Transverse colon (tissue), 4 donors: ENCODE measurements at regions not wholly inside any gene's neighbourhood (a gene's known extent, or its start where the extent isn't known, plus 50 kb on each side); places are given as distances from the start of the nearest gene placed in this dataset.

Experiments
- DNase-seq: peaks from one replicate; pipeline ENCODE4 v3.0.0-alpha.2; 2019
- H3K27ac ChIP-seq, 4 donors: fragments of 200-600 bp; sonication (generic); 2 replicates each; pipeline ENCODE4 v1.5.1; 2016 to 2018; ENCODE audit warnings: inconsistent platforms in 4 of 4
- H3K27me3 ChIP-seq: fragments of 200-600 bp; sonication (generic); 2 replicates; pipeline ENCODE4 v1.5.1; 2017; ENCODE audit warnings: inconsistent platforms
- H3K36me3 ChIP-seq, 4 donors: fragments of 200-600 bp; sonication (generic); 2 replicates each; pipeline ENCODE4 v1.5.1; 2017 to 2019; ENCODE audit warnings: inconsistent platforms in 4 of 4
- H3K4me1 ChIP-seq, 4 donors: fragments of 200-600 bp; sonication (generic); 2 replicates each; pipeline ENCODE4 v1.5.1; 2017 to 2020; ENCODE audit warnings: inconsistent platforms in 4 of 4
- H3K4me3 ChIP-seq, 4 donors: fragments of 200-600 bp; sonication (generic); 1 replicate in 1 of 4; 2 replicates in 3 of 4; pipeline versions ENCODE4 v1.5.1 to v1.6.1; 2017 to 2019; ENCODE audit warnings: inconsistent platforms in 4 of 4
- H3K9me3 ChIP-seq, 2 donors: fragments of 200-600 bp; sonication (generic); 2 replicates each; pipeline ENCODE4 v1.5.1; 2017 to 2019; ENCODE audit warnings: inconsistent platforms in 2 of 2
- EP300 ChIP-seq: sonication (generic); formaldehyde crosslinking; IDR thresholded peaks from one replicate; pipeline ENCODE4 v1.6.1; 2017; ENCODE audit warnings: antibody characterized with exemption, low read depth
- POLR2A ChIP-seq: fragments of 450-650 bp; IDR thresholded peaks from one replicate; pipeline ENCODE4 v1.6.1; 2016; ENCODE audit warnings: antibody characterized with exemption, mild to moderate bottlenecking, moderate library complexity
- POLR2AphosphoS5 ChIP-seq, 3 donors: sonication (generic); formaldehyde crosslinking; IDR thresholded peaks; one replicate each; pipeline ENCODE4 v1.6.1; 2016; ENCODE audit warnings: antibody characterized with exemption in 3 of 3
- WGBS, 2 donors: methylation state at CpG; one replicate each; pipeline ENCODE4 v1.1.5; 2018; ENCODE audit warnings: low coverage in 1 of 2; 5-methylcytosine and 5-hydroxymethylcytosine counted together
- in situ Hi-C, 4 donors: fragments of 200-750 bp; cut with MboI; loops; one replicate each; pipeline versions ENCODE4 v1.15.0 to v1.15.1; 2017; ENCODE audit warnings: low sequenced_read_pairs in 3 of 4, low pct_ligation_motif_present in 1 of 4, low pct_unique_long_range_greater_than_20kb in 1 of 4
- intact Hi-C: fragments of 100-400 bp; cut with DNase I; formaldehyde crosslinking; loops from one replicate; pipeline ENCODE4 v1.15.1; 2023; ENCODE audit warnings: low total_unique reads
- TF ChIP-seq, protein P1 (sequence below), 5 experiments: fragments of 200-600 bp in 3 of 5; fragments of 450-650 bp in 2 of 5; sonication (generic) in 3 of 5; IDR thresholded peaks; 1 replicate in 2 of 5; 2 replicates in 3 of 5; pipeline ENCODE4 v1.5.1; 2016 to 2017; ENCODE audit warnings: antibody characterized with exemption in 5 of 5, inconsistent platforms in 3 of 5, mild to moderate bottlenecking in 2 of 5, moderate library complexity in 1 of 5

DNA sequence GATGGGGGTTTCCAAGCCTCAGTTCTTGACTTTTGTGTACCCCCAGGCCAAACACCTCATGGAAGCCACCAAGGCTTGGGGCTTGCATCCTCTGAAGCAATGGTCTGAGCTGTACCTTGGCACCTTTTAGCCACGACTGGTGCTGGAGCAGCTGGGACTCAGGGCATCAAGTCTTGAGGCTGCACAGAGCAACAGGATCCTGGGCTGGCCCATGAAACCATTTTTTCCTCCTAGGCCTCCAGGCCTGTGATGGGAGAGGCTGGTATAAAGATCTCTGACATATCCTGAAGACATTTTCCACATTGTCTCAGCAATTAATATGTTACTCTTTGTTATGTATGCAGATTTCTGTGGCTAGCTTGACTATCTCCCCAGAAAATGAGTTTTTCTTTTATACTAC lies 269.1 kb upstream of the TBX18 start:
- H3K27ac ChIP-seq: no peak overlapping the region
- intact Hi-C loops: no loop called here
- 8% methylated on average over 1 of the region's 1 CpG; no CpG with 5 or more reads in 1 of the 2 donors for WGBS, 2 donors
- TF ChIP-seq POLR2AphosphoS5 (IDR thresholded peaks at IDR 0.05): no peak
- TF ChIP-seq, protein P1, sequence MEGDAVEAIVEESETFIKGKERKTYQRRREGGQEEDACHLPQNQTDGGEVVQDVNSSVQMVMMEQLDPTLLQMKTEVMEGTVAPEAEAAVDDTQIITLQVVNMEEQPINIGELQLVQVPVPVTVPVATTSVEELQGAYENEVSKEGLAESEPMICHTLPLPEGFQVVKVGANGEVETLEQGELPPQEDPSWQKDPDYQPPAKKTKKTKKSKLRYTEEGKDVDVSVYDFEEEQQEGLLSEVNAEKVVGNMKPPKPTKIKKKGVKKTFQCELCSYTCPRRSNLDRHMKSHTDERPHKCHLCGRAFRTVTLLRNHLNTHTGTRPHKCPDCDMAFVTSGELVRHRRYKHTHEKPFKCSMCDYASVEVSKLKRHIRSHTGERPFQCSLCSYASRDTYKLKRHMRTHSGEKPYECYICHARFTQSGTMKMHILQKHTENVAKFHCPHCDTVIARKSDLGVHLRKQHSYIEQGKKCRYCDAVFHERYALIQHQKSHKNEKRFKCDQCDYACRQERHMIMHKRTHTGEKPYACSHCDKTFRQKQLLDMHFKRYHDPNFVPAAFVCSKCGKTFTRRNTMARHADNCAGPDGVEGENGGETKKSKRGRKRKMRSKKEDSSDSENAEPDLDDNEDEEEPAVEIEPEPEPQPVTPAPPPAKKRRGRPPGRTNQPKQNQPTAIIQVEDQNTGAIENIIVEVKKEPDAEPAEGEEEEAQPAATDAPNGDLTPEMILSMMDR (IDR thresholded peaks at IDR 0.05): no peak
- TF ChIP-seq EP300: no peak
- TF ChIP-seq POLR2A: no peak
- H3K27me3 ChIP-seq: no peaks in the 10 kb centered on the region
- no peak overlapping the region for H3K4me3 ChIP-seq
- peaks cover 0 to 4% of the 10 kb centered on the region in 2 donors for H3K9me3 ChIP-seq
- no peaks in the 10 kb centered on the region for H3K4me1 ChIP-seq
- H3K36me3 ChIP-seq: no peaks in the 10 kb centered on the region
- DNase-seq: no peak
- in situ Hi-C loops: no loop called here

DNA sequence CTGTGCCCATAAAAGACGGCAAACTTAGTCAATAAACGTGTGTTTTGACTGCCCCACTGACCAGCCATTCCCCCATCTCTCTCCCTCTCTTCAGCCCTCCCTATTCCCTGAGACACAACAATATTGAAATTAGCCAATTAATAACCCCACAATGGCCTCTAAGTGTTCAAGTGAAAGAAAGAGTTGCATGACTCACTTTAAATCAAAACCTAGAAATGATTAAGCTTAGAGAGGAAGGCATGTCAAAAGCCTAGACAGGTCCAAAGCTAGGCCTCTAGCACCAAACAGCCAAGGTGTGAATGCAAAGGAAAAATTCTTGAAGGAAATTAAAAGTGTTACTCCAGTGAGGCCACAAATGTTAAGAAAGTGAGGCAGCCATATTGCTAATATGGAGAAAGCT lies 261.6 kb upstream of the TBX18 start:
- in situ Hi-C loops (no loop called here), intact Hi-C loops (no loop called here)
- Histone ChIP-seq H3K4me1 (no peaks in the 10 kb centered on the region), H3K27ac (no peak overlapping the region), H3K4me3 (no peak overlapping the region), H3K27me3 (no peaks in the 10 kb centered on the region), H3K9me3 (no peaks in the 10 kb centered on the region), H3K36me3 (no peaks in the 10 kb centered on the region)
- no peak for DNase-seq
- WGBS, 2 donors: 40 to 80% methylated on average over 2 of the region's 2 CpGs
- TF ChIP-seq, protein P1 (IDR thresholded peaks at IDR 0.05): no peak
- TF ChIP-seq EP300: no peak
- TF ChIP-seq POLR2AphosphoS5 (IDR thresholded peaks at IDR 0.05): no peak

DNA sequence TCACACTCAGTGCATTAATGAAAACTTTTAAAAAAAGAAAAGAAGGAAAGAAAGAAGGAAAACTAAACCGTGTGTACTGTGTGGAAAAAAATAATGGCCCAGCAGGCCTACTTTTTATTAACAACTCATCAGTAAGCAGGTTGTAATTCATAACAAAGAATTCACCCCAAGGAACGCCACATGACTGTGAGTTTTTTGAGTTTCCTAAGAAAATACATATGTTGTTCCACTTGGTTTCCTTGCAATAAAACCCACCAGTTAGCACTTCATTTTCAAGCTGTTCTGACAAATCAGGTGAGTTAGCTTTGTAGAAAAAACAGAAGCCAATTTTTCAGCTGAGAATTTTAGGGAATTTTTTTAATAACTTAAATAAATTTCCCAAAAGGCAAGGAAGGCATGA lies 259.3 kb upstream of the TBX18 start:
- intact Hi-C loops (no loop called here), in situ Hi-C loops (no loop called here)
- H3K9me3 ChIP-seq: no peaks in the 10 kb centered on the region
- no peak for DNase-seq
- no peaks in the 10 kb centered on the region for H3K4me1 ChIP-seq
- TF ChIP-seq POLR2A (no peak), EP300 (no peak), POLR2AphosphoS5 (IDR thresholded peaks at IDR 0.05) (no peak)
- TF ChIP-seq, protein P1 (IDR thresholded peaks at IDR 0.05): no peak
- H3K27me3 ChIP-seq: no peaks in the 10 kb centered on the region
- no peak overlapping the region for H3K4me3 ChIP-seq
- 52 to 57% methylated on average over 2 of the region's 2 CpGs for WGBS, 2 donors
- no peaks in the 10 kb centered on the region for H3K36me3 ChIP-seq
- no peak overlapping the region for H3K27ac ChIP-seq

DNA sequence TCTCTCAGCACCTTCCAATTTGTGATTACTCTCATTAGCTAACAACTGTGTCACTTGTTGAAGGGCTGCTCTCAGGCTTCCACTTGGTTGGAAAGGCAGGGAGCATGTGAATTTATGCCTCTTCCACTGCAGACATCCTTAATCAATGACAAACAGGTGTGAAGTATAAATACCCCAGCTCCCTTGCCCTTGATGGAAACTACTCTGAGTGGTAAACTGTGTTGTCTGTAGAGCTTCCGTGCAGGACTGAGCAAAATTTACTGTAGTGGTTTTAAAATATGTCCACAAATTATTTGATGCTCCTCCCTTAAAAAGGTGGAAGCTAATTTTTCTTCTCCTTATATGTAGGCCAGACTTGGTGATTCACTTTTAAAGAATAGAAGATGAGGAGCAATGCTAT lies 253.0 kb upstream of the TBX18 start:
- TF ChIP-seq POLR2A: no peak
- no peak for TF ChIP-seq POLR2AphosphoS5 (IDR thresholded peaks at IDR 0.05)
- no peak for TF ChIP-seq EP300
- TF ChIP-seq, protein P1 (IDR thresholded peaks at IDR 0.05): no peak
- 78 to 86% methylated on average over 1 of the region's 1 CpG for WGBS, 2 donors
- H3K4me1 ChIP-seq: no peaks in the 10 kb centered on the region
- H3K27me3 ChIP-seq: no peaks in the 10 kb centered on the region
- no peak overlapping the region for H3K27ac ChIP-seq
- no peak for DNase-seq
- no peaks in the 10 kb centered on the region for H3K9me3 ChIP-seq
- intact Hi-C loops: no loop called here
- no peak overlapping the region for H3K4me3 ChIP-seq
- H3K36me3 ChIP-seq: no peaks in the 10 kb centered on the region
- in situ Hi-C loops: no loop called here
